Right cardiac atrium (tissue), 5 donors: ENCODE measurements at regions not wholly inside any gene's neighbourhood (a gene's known extent, or its start where the extent isn't known, plus 50 kb on each side); places are given as distances from the start of the nearest gene placed in this dataset.
"Not testable (repeated sequence)": the region's sequence is repeated elsewhere in the genome, so short reads cannot be mapped to it uniquely, and the experiment has no call there.

Experiments used
- ATAC-seq, 2 donors: fragments of 200-7000 bp; cut with Tn5 transposase; one replicate each; pipeline versions ENCODE4 v1.8.0 to v1.9.1; 2020; ENCODE audit warnings: moderate library complexity in 2 of 2, mild to moderate bottlenecking in 1 of 2
- DNase-seq, 3 donors: peaks; one replicate each; pipeline ENCODE4 v3.0.0-alpha.2; 2020
- H3K27ac ChIP-seq: one replicate; pipeline ENCODE4 v1.5.1; 2013; ENCODE audit warnings: mild to moderate bottlenecking, low read length, control low read depth, moderate library complexity
- H3K27me3 ChIP-seq: one replicate; pipeline ENCODE4 v1.6.1; 2013; ENCODE audit not compliant: control insufficient read depth, insufficient read depth
- H3K4me1 ChIP-seq: one replicate; pipeline ENCODE4 v1.6.1; 2013; ENCODE audit warnings: low read length; ENCODE audit not compliant: control insufficient read depth, insufficient read depth
- H3K4me3 ChIP-seq: one replicate; pipeline ENCODE4 v1.5.1; 2013; ENCODE audit warnings: low read length, control low read depth
- H3K9me3 ChIP-seq: one replicate; pipeline ENCODE4 v1.6.1; 2013; ENCODE audit warnings: low read length; ENCODE audit not compliant: control insufficient read depth
- WGBS: extraction: QIAGEN DNeasy Blood & Tissue Kit; methylation state at CpG from one replicate; pipeline ENCODE4 v1.1.7; 2013; 5-methylcytosine and 5-hydroxymethylcytosine counted together
- intact Hi-C, 4 donors: fragments of 100-400 bp; cut with DNase I; formaldehyde crosslinking; loops; one replicate each; pipeline versions ENCODE4 v1.11.0 to v1.14.0; 2022 to 2023
- donor health status: healthy with polysubstance abuse.
- donor health status: DM: no; HTN: yes; CAD: no.
- donor health status: DM: no; HTN: no; CAD: no.
- donor health status: DM: no; HTN: yes; CAD: no; lungs with severe emphysema.
- donor health status: DM: yes; HTN: yes; CAD: no.

DNA sequence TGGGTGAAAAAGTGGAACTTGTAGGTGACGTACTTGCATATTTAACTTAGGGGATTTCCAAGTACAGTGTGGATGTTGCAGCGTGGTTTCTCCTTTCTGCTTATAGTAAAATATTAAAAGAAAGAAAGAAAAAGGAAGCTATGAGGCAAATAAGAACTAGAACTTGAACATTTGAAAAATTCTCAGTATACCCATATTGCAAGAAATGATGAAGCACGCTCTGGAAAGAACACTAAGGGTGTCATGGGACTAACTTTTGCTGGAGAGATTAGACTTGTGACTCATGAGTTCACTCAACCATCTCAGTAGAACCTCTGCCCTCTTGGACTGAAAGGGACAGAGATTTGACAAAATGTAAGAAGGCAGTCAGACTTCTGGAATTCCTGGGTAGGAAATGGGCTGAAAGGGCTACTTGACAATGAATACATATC, 704.5 kb upstream of the ADGRL4 start:
- Histone ChIP-seq H3K4me3 (no peak overlapping the region), H3K4me1 (no peaks in the 10 kb centered on the region), H3K27ac (no peak overlapping the region), H3K9me3 (no peaks in the 10 kb centered on the region), H3K27me3 (no peaks in the 10 kb centered on the region)
- DNase-seq, result no peak
- 60% methylated on average over 3 of the region's 3 CpGs for WGBS
- intact Hi-C loops, result no loop called here
- ATAC-seq, result peak; percentile 47 to 70

DNA sequence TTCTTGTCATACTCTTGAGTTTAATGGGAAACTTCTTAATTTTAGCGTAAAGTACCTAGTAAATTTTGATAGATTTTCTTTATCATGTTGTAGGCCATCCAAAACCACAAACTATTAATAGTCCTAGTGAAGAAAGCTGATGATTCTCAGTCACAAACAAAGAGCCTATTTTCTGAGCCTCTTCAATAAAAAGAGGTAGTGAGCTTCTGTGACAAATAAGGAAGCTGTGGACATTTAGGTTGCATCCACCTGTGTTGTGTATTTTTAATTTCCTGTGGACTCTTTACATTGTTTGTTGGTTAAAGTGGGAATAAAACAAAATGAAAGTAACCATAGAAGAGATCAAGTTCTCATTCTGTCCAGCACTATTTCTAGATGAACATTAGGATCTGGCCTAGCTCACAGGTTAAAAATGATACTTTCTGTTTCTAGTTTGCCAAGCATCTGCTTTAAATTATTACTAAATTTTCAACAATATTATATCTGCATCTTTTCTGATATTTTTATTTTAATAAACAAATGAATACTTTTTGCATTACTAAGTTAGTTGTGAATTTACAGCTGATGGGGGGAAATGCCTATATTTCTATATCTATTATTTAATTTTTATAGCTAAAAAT, 702.2 kb upstream of the ADGRL4 start:
- Histone ChIP-seq H3K27me3 (no peaks in the 10 kb centered on the region), H3K4me1 (no peaks in the 10 kb centered on the region), H3K27ac (no peak overlapping the region), H3K4me3 (no peak overlapping the region), H3K9me3 (no peaks in the 10 kb centered on the region)
- ATAC-seq (no peak), DNase-seq (no peak)
- intact Hi-C loops, result no loop called here
- WGBS, result 75% methylated on average over 1 of the region's 1 CpG

- no peak overlapping the region for H3K4me3 ChIP-seq
- 97% methylated on average over 2 of the region's 2 CpGs for WGBS
- no peaks in the 10 kb centered on the region for H3K27me3 ChIP-seq
- no peak for DNase-seq
- intact Hi-C loops, result no loop called here
- no peaks in the 10 kb centered on the region for H3K9me3 ChIP-seq
- no peak overlapping the region for H3K27ac ChIP-seq
- H3K4me1 ChIP-seq, result no peaks in the 10 kb centered on the region
- ATAC-seq, result no peak
Observed at GRCh38 chr1:79705218-79705617, 698.7 kb upstream of the ADGRL4 start.

DNA sequence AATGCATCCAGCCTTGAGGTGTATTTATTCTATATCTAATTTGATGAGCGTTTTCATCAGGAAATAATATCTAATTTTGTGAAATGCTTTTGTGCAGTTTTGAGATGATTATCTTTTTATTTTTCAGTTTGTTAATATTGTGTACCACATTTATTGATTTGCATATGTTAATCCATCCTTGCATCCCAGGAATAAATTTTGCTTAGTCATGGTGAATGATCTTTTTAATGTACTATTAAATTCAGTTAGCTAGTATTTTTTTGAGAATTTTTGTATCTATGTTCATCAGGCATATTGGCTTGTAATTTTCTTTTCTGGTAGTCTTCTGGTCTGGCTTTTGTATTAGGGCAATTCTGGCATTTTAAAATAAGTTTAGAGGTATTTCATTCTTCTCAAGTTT, 697.5 kb upstream of the ADGRL4 start:
- ATAC-seq (no peak), DNase-seq (no peak)
- WGBS, result 97% methylated on average over 1 of the region's 1 CpG
- Histone ChIP-seq H3K27ac (no peak overlapping the region), H3K27me3 (no peaks in the 10 kb centered on the region), H3K4me3 (no peak overlapping the region), H3K9me3 (no peaks in the 10 kb centered on the region), H3K4me1 (no peaks in the 10 kb centered on the region)
- intact Hi-C loops, result no loop called here

DNA sequence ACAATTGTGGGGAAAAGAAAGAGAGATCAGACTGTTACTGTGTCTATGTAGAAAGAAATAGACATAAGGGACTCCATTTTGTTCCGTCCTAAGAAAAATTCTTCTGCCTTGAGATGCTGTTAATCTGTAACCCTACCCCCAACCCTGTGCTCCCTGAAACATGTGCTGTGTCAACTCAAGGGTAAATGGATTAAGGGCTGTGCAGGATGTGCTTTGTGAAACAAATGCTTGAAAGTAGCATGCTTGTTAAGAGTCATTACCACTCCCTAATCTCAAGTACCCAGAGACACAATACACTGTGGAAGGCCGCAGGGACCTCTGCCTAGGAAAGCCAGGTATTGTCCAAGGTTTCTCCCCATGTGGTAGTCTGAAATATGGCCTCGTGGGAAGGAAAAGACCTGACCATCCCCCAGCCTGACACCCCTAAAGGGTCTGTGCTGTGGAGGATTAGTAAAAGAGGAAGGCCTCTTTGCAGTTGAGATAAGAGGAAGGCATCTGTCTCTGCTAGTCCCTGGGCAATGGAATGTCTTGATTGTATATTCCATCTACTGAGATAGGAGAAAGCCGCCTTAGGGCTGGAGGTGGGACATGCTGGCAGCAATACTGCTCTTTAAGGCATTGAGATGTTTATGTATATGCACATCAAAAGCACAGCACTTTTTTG, 695.9 kb upstream of the ADGRL4 start:
- ATAC-seq, H3K27me3 ChIP-seq, H3K4me1 ChIP-seq, H3K27ac ChIP-seq, H3K4me3 ChIP-seq, H3K9me3 ChIP-seq, intact Hi-C loops, DNase-seq: not testable (repeated sequence)
- 26% methylated on average over 4 of the region's 4 CpGs for WGBS

- no peaks in the 10 kb centered on the region for H3K9me3 ChIP-seq
- DNase-seq (no peak), ATAC-seq (no peak)
- intact Hi-C loops, result no loop called here
- no peak overlapping the region for H3K27ac ChIP-seq
- H3K27me3 ChIP-seq, result no peaks in the 10 kb centered on the region
- no peaks in the 10 kb centered on the region for H3K4me1 ChIP-seq
- no peak overlapping the region for H3K4me3 ChIP-seq
Observed at GRCh38 chr1:79695138-79695537, 688.6 kb upstream of the ADGRL4 start.

GRCh38 chr1:79694241-79694640, 687.7 kb upstream of the ADGRL4 start:
- Histone ChIP-seq H3K27me3 (no peaks in the 10 kb centered on the region), H3K4me3 (no peak overlapping the region), H3K27ac (no peak overlapping the region), H3K4me1 (no peaks in the 10 kb centered on the region), H3K9me3 (no peaks in the 10 kb centered on the region)
- WGBS, result 71% methylated on average over 1 of the region's 1 CpG
- DNase-seq, result no peak
- no peak for ATAC-seq
- intact Hi-C loops, result no loop called here

- H3K9me3 ChIP-seq, result no peaks in the 10 kb centered on the region
- no peak for DNase-seq
- intact Hi-C loops, result no loop called here
- no peaks in the 10 kb centered on the region for H3K27me3 ChIP-seq
- no peak overlapping the region for H3K27ac ChIP-seq
- ATAC-seq, result no peak
- no peaks in the 10 kb centered on the region for H3K4me1 ChIP-seq
- 43% methylated on average over 2 of the region's 2 CpGs for WGBS
- no peak overlapping the region for H3K4me3 ChIP-seq
Observed at GRCh38 chr1:79693441-79694114, 687.0 kb upstream of the ADGRL4 start.

DNA sequence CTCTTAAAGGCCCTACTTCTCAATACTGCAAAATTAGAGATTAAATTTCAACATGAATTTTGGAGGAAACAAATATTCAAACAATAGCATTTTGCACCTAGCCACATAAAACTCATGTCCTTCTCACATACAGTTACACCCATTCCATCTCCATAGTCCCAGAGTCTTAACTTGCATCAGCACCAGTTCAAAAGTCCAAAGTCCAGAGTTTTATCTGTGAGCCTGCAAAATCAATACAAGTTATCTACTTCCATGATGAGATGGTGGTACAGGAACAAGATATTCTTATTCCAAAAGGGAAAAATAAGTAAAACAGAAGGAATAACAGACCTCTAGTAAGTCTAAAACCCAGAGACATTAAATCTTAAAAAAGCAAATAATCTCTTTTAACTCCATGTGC, 686.0 kb upstream of the ADGRL4 start:
- DNase-seq, result no peak
- H3K4me1 ChIP-seq, result no peaks in the 10 kb centered on the region
- no peaks in the 10 kb centered on the region for H3K27me3 ChIP-seq
- intact Hi-C loops, result no loop called here
- H3K4me3 ChIP-seq, result no peak overlapping the region
- no peaks in the 10 kb centered on the region for H3K9me3 ChIP-seq
- no peak overlapping the region for H3K27ac ChIP-seq
- no peak for ATAC-seq

DNA sequence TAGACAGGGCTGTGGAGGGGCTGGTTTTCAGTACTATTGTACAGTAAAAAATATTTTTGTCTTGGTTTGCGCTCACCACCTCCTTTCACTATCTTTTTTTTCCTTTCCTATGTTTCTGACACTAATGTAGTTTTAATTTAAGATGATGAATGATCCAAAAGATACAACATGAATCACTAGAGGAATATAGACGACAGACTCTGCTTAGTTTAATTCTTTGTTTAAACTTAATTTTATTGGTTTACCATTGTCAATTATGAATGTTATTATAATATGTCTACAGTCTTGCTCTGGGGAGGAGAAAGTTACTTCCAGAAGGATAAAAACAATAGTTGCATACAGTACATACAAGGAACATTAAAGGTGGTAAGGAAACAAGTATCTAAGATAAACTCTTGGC, 682.4 kb upstream of the ADGRL4 start:
- intact Hi-C loops, result no loop called here
- ATAC-seq, result no peak
- WGBS, result 77% methylated on average over 2 of the region's 2 CpGs

DNA sequence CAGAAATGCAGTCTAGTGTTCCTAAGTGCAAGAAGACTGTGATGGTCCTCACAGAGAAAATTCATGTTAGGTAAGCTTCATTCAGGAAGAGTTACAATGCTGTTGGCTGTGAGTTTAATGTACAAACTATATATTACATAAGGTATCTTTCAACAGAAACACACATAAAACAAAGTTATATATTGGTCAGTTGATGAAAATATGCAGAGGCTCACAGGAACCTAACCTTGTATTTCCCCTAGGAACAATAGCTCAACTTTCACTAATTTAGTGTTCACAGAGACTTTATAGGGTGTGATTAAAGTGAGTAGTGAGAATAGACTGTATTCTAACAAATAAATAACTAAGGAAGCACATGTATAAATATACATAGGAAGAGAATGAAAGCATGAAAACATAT, 676.9 kb upstream of the ADGRL4 start:
- intact Hi-C loops, result no loop called here
- Histone ChIP-seq H3K27ac (no peak overlapping the region), H3K4me1 (no peaks in the 10 kb centered on the region), H3K9me3 (no peaks in the 10 kb centered on the region), H3K27me3 (no peaks in the 10 kb centered on the region), H3K4me3 (no peak overlapping the region)
- ATAC-seq, result no peak
- DNase-seq, result no peak

More for the DNA sequence above, 682.4 kb upstream of the ADGRL4 start:
- Histone ChIP-seq H3K9me3 (no peaks in the 10 kb centered on the region), H3K4me1 (no peaks in the 10 kb centered on the region), H3K4me3 (no peak overlapping the region), H3K27me3 (no peaks in the 10 kb centered on the region), H3K27ac (no peak overlapping the region)
- DNase-seq, result no peak
